ENCODE measurements at regions not wholly inside any gene's neighbourhood (a gene's known extent, or its start where the extent isn't known, plus 50 kb on each side); places are given as distances from the start of the nearest gene placed in this dataset.

- DNase-seq (ENCODE audit: low spot score) = no peak
Observed at GRCh38 chr3:116929505-116930222, 220.1 kb downstream of the TUSC7 start.

GRCh38 chr3:116930786-116931185 is 221.2 kb downstream of the TUSC7 start:
- DNase-seq (ENCODE audit: low spot score) = no peak

GRCh38 chr3:116939091-116939490 is 229.5 kb downstream of the TUSC7 start:
- DNase-seq (ENCODE audit: low spot score) = no peak

DNA sequence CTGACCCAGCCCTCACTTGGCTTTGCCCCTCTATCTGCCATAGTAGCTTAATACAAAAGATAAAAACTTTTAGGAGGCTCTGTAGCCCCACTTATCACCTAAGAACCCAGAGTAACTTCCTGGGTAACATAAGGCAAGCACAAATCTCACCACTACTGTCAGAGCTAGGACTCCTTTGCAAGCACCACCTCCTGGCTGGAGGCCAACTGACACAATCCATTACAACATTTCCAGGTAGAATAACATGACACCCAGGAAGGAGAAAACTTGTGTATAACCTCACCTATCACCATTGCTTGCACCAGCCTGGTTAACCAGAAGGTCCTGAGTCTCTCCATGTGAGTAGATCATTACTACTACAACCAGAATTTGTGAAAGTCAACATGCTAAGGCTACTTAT is 230.0 kb downstream of the TUSC7 start:
- DNase-seq (ENCODE audit: low spot score) = no peak

DNA sequence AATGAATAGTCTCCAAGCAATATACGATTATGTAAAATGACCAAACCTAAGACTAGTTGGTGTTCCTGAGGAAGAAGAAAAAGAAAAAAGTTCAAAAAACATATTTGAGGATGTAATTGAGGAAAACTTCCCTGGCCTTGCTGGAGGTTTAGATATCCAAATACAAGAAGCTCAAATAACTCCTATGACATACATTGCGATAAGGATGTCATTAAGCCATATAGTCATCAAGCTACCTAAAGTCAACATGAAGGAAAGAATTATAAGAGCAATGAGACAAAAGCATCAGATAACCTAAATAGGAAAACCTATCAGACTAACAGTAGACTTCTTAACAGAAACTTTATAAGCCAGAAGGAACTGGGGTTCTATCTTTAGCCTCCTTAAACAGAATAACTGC is 231.1 kb downstream of the TUSC7 start:
- DNase-seq (ENCODE audit: low spot score) = no peak

- no peak for DNase-seq (ENCODE audit: low spot score)
Observed at GRCh38 chr3:116946376-116946775, 236.8 kb downstream of the TUSC7 start.

- DNase-seq (ENCODE audit: low spot score) = no peak
Observed at GRCh38 chr3:116947148-116947547, 237.6 kb downstream of the TUSC7 start.

DNA sequence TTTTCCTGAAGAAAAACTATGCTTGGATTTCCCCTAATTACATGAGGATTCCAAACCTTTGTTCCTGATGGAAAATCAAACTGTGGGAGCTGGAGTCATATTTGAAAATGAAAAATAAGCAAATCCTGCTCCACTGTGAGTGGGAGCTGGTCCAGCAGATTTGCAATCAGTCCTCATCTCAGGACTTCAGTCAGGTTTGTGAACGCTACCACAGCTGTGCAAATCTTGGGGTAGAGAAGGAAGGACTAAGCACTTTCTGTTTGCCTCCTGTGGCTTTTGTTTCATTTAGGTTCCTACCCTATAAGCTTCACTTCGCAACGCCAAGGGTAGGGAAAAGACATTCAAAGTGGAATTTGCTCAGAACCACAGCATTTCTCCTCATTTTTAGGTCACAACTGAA is 238.2 kb downstream of the TUSC7 start:
- no peak for DNase-seq (ENCODE audit: low spot score)

DNA sequence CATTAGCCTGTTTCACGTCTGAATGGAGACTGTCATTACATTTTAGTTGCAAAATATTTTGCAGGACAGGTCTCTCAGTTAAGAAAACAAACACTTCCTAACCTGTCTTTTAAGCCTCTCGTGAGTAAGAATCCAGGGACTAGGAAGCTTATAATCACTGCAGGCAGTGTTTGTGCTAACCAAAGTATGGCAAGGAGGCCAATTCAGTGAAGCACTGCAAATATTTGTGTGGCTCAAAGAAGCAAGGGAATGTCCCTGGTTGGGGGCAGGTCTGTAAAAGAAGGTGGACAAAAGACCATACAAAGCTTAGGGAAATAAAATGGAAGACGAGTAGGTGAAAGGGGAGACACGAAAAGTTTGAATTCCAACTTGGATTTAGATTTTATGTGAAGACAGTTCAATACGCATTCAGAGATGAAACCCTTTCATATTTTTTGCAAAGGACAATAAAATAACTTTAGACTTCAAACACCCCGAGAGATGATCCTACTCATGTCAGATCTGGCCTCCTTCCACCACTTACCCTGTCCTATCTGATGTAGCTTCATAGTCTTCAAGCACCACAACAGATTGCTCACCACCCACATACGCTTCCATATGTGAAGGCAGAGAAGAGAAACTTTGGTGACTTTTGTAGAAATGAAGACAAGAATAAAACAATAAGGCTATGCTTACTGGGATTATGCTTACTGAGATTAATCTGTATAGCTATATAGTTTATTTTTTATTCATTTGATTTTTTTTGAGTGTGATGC is 240.9 kb downstream of the TUSC7 start:
- DNase-seq (ENCODE audit: low spot score) = no peak

GRCh38 chr3:116951610-116952009 is 242.0 kb downstream of the TUSC7 start:
- DNase-seq (ENCODE audit: low spot score) = no peak

- no peak for DNase-seq (ENCODE audit: low spot score)
Observed at GRCh38 chr3:116958291-116958690, 248.7 kb downstream of the TUSC7 start.

GRCh38 chr3:116961106-116961505 is 251.5 kb downstream of the TUSC7 start:
- no peak for DNase-seq (ENCODE audit: low spot score)

DNA sequence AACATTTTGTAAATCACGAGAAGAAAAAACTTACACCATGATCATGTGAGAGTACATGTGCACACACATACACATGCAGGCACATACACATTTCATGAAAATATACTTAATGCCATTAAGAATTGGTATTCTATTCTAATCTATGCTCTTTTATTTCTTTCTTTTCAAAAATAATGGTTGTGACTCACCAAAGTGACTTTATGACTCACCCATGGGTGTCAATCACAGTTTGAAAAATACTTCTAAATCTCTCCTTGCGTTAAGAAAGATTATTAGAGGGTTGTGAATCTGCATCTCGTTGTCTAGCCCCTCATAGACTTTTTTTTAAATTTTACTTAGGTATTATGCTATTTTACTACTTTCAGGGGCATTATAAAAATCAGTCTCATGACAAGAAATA is 254.2 kb downstream of the TUSC7 start:
- DNase-seq (ENCODE audit: low spot score) = no peak

DNA sequence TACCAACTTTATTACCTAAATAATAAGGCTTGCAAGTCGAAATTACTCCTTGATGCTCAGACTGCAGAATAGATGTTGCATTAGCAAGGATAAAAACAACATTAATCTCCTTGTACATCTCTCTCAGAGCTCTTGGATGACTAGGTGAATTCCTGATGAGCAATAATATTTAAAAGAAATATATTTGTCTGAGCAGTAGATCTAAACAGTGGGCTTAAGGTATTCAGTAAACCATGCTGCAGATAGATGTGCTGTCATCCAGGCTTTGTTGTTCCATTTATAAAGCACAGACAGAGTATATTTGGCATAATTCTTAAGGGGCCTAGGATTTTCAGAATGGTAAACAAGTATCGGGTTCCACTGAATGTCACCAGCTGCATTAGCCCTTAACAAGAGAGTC is 257.1 kb downstream of the TUSC7 start:
- DNase-seq (ENCODE audit: low spot score) = no peak

DNA sequence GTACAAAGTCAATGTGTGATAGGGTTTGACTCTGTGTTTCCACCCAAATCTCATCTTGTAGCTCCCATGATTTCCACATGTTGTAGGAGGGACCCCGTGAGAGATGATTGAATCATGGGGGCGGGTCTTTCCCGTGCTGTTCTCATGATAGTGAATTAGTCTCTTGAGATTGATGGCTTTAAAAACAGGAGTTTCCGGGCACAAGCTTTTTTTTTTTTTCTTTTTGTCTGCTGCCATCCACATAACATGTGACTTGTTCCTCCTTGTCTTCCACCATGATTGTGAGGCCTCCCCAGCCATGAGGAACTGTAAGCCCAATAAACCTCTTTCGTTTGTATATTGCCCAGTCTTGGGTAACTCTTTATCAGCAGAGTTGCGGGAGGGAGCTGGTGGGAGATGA is 259.6 kb downstream of the TUSC7 start:
- DNase-seq (ENCODE audit: low spot score) = no peak

GRCh38 chr3:116969646-116970045 is 260.1 kb downstream of the TUSC7 start:
- no peak for DNase-seq (ENCODE audit: low spot score)

- DNase-seq (ENCODE audit: low spot score) = no peak
Observed at GRCh38 chr3:116971531-116971930, 262.0 kb downstream of the TUSC7 start.

DNA sequence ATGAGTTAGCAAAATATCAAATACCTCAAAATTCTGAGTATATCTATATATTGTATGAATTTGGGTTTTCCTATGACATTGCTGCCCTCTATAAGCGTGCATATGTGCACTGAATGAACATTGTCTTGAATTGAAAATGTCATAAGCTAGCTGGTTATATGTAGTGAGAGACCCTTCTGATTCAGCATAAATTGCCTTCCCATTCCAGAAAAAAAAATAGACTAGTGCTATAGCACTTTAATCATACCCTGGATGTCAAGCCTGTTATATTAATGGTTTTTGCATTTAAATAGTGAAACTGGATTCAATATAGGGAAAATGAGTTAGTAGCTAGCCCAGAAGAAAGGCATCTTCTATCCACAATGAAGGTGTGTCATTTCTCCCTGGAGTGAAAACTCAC is 265.1 kb downstream of the TUSC7 start:
- DNase-seq (ENCODE audit: low spot score) = no peak

DNA sequence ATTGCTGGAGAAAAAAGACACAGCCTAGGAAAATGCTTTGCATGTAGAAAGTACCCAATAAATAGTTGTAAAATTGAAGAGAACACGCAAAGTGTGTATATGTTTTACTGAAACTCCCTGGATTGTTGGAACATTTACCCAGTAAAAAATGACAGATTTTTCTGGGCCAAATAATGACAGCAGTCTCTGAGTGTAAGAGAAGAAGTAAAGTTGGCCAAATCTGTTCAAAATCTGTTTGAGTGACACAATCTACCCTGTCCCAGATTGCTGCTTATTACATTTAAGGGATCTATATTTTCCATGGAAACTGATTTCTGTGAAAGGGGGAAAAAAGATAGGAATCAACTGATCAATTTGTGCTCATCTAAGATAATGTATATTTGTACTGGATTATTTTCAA is 267.9 kb downstream of the TUSC7 start:
- no peak for DNase-seq (ENCODE audit: low spot score)

DNA sequence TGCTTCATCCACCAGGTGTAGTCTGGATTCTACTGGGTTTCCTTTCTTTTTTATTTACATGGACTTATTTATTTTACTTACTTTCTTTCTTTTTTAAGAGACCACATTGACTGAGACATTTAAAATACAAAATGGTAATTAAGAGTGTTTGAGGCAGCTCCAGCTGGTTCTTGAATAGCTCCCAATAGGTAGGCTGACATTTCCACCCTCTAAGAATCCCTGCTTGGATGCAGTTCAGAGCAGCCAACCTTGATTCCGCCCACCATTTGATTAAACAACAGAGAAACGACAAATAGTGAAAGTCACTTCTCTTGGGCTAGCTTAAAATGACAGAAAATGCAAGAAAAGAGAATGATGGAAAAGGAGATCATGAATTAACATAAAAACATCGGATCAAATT is 270.5 kb downstream of the TUSC7 start:
- DNase-seq (ENCODE audit: low spot score) = no peak

DNA sequence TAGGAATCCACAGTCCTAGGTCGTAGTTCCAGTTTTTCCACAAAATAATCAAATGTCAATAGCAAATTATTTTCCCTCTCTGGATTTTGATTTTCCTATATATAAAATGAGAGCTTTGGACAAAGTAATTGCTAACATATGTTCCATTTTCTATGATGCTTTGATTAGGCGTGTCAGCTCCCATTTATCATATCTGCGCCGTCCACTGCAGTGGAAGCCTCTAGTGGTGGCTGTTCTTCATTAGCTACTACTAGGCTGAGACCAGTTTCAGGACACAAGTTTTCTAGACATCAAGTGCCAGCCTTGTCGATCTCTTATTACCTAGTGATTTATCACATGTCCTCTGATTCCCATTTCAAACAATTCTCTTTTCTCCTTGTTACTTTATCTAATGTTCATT is 271.5 kb downstream of the TUSC7 start:
- DNase-seq (ENCODE audit: low spot score) = no peak

- DNase-seq (ENCODE audit: low spot score) = no peak
Observed at GRCh38 chr3:116984301-116984700, 274.7 kb downstream of the TUSC7 start.

DNA sequence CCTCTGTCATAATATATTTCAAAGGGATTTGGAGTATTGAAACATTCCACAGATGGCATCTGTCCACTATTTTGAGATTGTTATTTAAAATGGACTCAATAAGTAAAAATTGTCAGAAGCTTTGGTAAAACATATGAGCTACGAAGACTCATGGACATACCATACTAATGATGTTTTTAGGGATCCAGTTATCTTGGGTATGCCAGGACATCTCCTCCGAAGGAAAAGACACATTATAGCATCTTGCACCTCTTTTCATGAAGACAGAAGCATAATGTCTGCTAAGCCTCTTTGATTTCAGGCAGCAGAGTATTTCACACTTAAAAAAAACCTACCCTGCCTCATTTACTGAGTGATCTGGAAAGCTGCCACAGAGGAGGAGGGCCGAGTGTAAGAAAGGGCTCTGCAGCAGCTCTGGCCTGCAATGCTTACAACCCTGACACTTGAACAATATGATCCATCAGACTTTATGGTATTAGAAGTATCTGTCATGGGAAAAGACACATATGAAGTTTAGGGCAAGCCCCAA is 284.8 kb downstream of the TUSC7 start:
- DNase-seq (ENCODE audit: low spot score) = no peak

DNA sequence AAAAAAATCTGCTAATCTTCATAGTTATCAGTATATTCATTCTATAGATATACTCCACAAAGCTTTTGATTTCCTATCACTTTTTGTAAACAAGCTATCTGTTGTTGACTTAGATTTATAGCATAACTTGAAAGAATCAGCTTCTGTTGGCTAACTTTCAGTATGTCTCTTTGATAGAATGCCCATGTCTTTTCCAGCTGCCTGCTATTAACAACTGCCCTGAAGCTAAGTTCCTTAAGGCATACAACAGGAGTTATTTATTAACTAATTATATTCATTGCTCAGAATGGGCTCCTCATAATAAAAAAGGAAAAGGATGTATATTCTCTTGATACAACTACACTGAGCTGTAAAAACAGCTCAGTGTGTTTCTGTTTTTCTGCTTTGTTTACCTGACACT is 293.9 kb downstream of the TUSC7 start:
- DNase-seq (ENCODE audit: low spot score) = no peak

Measured in ecto neural progenitor cell (in vitro differentiated cells).